ENCODE measurements at regions not wholly inside any gene's neighbourhood (a gene's known extent, or its start where the extent isn't known, plus 50 kb on each side); places are given as distances from the start of the nearest gene placed in this dataset.

DNA sequence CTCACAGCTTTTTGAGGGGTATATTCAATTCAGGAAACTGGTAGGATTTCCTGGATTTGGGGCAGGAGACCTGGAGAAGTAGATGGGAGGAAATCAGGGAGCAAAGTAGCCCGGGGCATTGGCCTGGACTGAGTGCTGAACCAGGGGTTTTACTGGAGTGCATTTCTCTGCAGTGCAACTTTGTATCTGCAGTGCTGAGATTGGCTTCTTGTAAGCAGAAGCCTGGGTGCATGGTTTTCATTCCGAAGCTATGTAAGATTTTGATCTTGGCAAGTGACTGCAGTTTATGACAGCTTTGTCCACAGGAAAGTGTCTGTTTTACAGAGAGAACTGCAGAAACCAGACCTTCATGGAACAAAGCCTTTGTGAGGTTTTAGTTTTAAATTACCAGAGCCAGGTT lies 158.3 kb downstream of the SPCS3 start:
- no peak for DNase-seq (ENCODE audit: low read depth)
- H3K4me3 ChIP-seq (ENCODE audit: low read depth, low read length): no peak overlapping the region
- TF ChIP-seq, protein P1, sequence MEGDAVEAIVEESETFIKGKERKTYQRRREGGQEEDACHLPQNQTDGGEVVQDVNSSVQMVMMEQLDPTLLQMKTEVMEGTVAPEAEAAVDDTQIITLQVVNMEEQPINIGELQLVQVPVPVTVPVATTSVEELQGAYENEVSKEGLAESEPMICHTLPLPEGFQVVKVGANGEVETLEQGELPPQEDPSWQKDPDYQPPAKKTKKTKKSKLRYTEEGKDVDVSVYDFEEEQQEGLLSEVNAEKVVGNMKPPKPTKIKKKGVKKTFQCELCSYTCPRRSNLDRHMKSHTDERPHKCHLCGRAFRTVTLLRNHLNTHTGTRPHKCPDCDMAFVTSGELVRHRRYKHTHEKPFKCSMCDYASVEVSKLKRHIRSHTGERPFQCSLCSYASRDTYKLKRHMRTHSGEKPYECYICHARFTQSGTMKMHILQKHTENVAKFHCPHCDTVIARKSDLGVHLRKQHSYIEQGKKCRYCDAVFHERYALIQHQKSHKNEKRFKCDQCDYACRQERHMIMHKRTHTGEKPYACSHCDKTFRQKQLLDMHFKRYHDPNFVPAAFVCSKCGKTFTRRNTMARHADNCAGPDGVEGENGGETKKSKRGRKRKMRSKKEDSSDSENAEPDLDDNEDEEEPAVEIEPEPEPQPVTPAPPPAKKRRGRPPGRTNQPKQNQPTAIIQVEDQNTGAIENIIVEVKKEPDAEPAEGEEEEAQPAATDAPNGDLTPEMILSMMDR (IDR thresholded peaks at IDR 0.05; ENCODE audit: insufficient read depth, low read length, poor library complexity, severe bottlenecking): no peak
- H3K36me3 ChIP-seq (ENCODE audit: control insufficient read depth, insufficient read depth, low read length): no peaks in the 10 kb centered on the region
- no peaks in the 10 kb centered on the region for H3K27me3 ChIP-seq (ENCODE audit: control insufficient read depth, insufficient read depth, low read length)

DNA sequence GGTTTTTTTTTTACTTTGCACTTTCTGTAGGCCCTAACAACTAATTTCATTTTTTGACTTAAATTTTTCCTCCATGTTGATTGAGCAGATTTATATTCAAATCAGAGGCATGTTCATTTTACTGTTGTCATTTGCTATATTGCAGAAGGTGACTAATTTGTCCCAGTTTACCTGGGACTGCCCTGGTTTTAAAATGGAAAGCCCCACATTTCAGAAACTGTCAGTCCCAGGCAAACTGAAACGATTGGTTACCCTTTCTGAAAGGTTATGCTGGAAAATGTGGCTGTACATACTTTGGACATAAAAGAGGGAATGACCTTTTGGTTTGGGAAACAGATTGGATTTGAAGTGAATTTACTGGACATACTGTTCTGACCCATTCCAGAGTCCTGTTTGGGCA lies 160.0 kb downstream of the SPCS3 start:
- no peak for DNase-seq (ENCODE audit: low read depth)
- TF ChIP-seq, protein P1 (IDR thresholded peaks at IDR 0.05; ENCODE audit: insufficient read depth, low read length, poor library complexity, severe bottlenecking): no peak
- Histone ChIP-seq H3K36me3 (ENCODE audit: control insufficient read depth, insufficient read depth, low read length) (no peaks in the 10 kb centered on the region), H3K4me3 (ENCODE audit: low read depth, low read length) (no peak overlapping the region), H3K27me3 (ENCODE audit: control insufficient read depth, insufficient read depth, low read length) (no peaks in the 10 kb centered on the region)

DNA sequence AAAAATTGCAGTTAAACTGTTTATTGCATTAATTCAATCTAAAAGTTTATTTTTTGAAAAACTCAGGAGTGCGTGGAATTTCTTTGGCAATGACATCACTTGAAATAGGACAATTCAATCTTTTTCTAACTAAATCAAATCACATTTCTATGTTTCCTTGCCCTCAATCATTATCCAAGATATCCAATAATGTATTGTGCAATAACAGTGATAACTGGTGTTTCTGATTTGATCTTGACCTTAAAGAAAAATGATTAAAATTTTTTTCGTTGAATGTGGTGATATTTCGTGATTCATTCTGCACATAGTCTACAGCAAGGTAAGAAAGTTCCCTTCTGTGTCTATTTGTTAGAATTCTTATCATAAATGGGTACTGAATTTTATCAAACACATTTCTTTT lies 163.2 kb downstream of the SPCS3 start:
- Histone ChIP-seq H3K36me3 (ENCODE audit: control insufficient read depth, insufficient read depth, low read length) (no peaks in the 10 kb centered on the region), H3K27me3 (ENCODE audit: control insufficient read depth, insufficient read depth, low read length) (no peaks in the 10 kb centered on the region), H3K4me3 (ENCODE audit: low read depth, low read length) (no peak overlapping the region)
- TF ChIP-seq, protein P1 (IDR thresholded peaks at IDR 0.05; ENCODE audit: insufficient read depth, low read length, poor library complexity, severe bottlenecking): no peak
- DNase-seq (ENCODE audit: low read depth): no peak

DNA sequence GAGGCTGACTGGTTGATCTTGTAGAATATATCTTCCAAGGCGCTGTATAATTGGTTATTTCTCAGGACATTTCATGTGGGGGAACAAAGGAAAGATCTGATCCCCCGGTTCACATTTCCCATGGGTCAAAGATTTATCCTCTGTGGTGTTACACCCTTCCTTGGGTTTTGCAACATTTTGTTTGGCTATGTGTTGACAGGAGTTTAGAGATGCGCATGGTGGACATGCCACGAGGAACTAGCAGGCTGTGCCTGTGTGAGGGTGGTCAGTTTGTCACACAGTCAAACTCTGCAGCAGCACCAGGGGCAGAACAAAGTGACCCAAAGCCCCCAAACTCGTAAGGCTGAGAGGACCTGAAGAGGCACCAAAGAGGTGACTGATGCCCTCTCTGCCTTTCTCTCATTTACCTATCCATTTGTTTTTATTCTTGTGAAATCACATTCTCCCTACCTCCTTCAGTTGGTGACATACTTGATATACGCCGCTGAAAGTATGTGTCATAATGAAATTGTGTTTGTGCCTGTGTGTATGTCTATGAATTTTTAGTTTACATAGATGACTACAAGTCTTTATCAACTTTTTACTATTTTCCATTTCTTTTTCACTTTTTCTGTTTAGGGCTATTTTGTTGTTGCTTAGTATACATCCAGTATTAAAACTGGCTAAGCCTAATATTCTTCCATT lies 164.7 kb downstream of the SPCS3 start:
- Histone ChIP-seq H3K4me3 (ENCODE audit: low read depth, low read length) (no peak overlapping the region), H3K36me3 (ENCODE audit: control insufficient read depth, insufficient read depth, low read length) (no peaks in the 10 kb centered on the region), H3K27me3 (ENCODE audit: control insufficient read depth, insufficient read depth, low read length) (no peaks in the 10 kb centered on the region)
- no peak for DNase-seq (ENCODE audit: low read depth)
- TF ChIP-seq, protein P1 (IDR thresholded peaks at IDR 0.05; ENCODE audit: insufficient read depth, low read length, poor library complexity, severe bottlenecking): no peak

DNA sequence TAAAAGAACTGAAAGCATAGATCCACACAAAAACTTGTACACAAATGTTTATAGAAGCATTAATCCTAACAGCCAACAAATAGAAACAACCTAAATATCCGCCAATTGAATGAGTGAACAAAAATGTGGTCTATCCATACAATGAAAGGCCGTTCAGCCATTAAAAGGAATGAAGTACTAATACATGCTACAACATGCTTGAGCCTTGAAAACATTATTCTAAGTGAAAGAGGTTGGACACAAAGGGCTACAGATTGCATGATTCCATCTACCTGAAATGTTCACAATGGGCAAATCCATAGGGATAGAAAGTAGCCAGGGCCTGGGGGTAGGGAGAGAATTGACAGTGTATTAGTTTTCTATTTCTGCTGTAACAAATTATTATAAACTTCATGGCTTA lies 169.2 kb downstream of the SPCS3 start:
- TF ChIP-seq, protein P1 (IDR thresholded peaks at IDR 0.05; ENCODE audit: insufficient read depth, low read length, poor library complexity, severe bottlenecking): no peak
- H3K36me3 ChIP-seq (ENCODE audit: control insufficient read depth, insufficient read depth, low read length): no peaks in the 10 kb centered on the region
- no peaks in the 10 kb centered on the region for H3K27me3 ChIP-seq (ENCODE audit: control insufficient read depth, insufficient read depth, low read length)
- no peak overlapping the region for H3K4me3 ChIP-seq (ENCODE audit: low read depth, low read length)
- no peak for DNase-seq (ENCODE audit: low read depth)

Data from kidney epithelial cell (primary cell).